CD4-positive, alpha-beta T cell treated with Interferon gamma for 1 hour (primary cell): ENCODE measurements at regions not wholly inside any gene's neighbourhood (a gene's known extent, or its start where the extent isn't known, plus 50 kb on each side); places are given as distances from the start of the nearest gene placed in this dataset.
"Not testable (repeated sequence)": the region's sequence is repeated elsewhere in the genome, so short reads cannot be mapped to it uniquely, and the experiment has no call there.

Source experiments
- DNase-seq: peaks from one replicate; pipeline ENCODE4 v3.0.0-alpha.2; 2020

GRCh38 chr6:28809947-28810658 lies 113.7 kb downstream of the TRIM27 start:
- DNase-seq: no peak

- no peak for DNase-seq
Observed at GRCh38 chr6:28810659-28811053, 113.1 kb downstream of the TRIM27 start.

- no peak for DNase-seq
Observed at GRCh38 chr6:28811873-28812272, 111.9 kb downstream of the TRIM27 start.

- DNase-seq: no peak
Observed at GRCh38 chr6:28812778-28813569, 110.8 kb downstream of the TRIM27 start.

GRCh38 chr6:28814032-28814976 lies 109.5 kb downstream of the TRIM27 start:
- DNase-seq: no peak

GRCh38 chr6:28816339-28816908 lies 107.4 kb downstream of the TRIM27 start:
- DNase-seq: no peak

GRCh38 chr6:28816909-28817807 lies 106.6 kb downstream of the TRIM27 start:
- DNase-seq: no peak

GRCh38 chr6:28817808-28818145 lies 106.0 kb downstream of the TRIM27 start:
- no peak for DNase-seq

GRCh38 chr6:28824793-28825731 lies 98.7 kb downstream of the TRIM27 start:
- DNase-seq: no peak

- DNase-seq: no peak
Observed at GRCh38 chr6:28825732-28826293, 98.0 kb downstream of the TRIM27 start.

- DNase-seq: not testable (repeated sequence)
Observed at GRCh38 chr6:28831683-28832082, 92.1 kb downstream of the TRIM27 start.

GRCh38 chr6:28836703-28837102 lies 87.1 kb downstream of the TRIM27 start:
- not testable (repeated sequence) for DNase-seq

GRCh38 chr6:28838289-28838633 lies 85.5 kb downstream of the TRIM27 start:
- peak; percentile 67 for DNase-seq

- DNase-seq: peak; percentile 78
Observed at GRCh38 chr6:28838634-28839442, 84.9 kb downstream of the TRIM27 start.

- DNase-seq: no peak
Observed at GRCh38 chr6:28839443-28840120, 84.2 kb downstream of the TRIM27 start.

- DNase-seq: no peak
Observed at GRCh38 chr6:28841290-28841689, 82.5 kb downstream of the TRIM27 start.

GRCh38 chr6:28848756-28849155 lies 75.0 kb downstream of the TRIM27 start:
- DNase-seq: peak; percentile 56
